ENCODE measurements at regions not wholly inside any gene's neighbourhood (a gene's known extent, or its start where the extent isn't known, plus 50 kb on each side); places are given as distances from the start of the nearest gene placed in this dataset.
"Not testable (repeated sequence)": the region's sequence is repeated elsewhere in the genome, so short reads cannot be mapped to it uniquely, and the experiment has no call there.

DNA sequence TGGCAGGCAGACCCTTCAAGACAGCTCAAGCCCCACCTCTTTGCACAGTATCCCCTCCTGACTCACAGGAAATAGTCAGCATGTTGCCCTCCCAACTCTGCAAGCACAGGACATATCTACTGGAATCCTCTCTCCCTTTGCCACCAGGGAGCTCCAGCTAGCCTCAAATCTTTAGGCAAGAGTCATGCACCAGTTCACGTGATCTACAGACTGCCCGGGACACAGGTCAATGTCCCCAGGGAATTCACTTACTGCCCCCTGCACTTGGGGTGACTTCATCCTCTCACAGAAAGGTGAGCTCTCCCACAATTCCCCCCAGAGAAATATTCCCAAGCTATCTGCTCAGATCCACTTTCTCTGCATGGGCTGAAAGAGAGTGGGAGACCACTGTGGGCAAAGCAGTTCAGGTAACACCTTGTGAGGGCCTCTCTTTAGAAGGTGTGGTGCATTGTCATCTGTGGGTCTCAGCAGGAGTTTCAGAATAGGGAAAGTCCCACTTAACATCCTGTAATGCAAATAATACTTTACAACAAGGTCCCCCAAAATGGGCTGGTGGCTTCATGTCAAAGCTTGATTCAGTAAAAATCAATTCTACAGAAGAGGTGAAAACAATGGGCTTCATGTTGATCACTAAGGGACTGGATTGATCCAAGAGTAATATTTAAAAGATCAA, 129.9 kb downstream of the NOC3L start:
- DNase-seq = no peak

DNA sequence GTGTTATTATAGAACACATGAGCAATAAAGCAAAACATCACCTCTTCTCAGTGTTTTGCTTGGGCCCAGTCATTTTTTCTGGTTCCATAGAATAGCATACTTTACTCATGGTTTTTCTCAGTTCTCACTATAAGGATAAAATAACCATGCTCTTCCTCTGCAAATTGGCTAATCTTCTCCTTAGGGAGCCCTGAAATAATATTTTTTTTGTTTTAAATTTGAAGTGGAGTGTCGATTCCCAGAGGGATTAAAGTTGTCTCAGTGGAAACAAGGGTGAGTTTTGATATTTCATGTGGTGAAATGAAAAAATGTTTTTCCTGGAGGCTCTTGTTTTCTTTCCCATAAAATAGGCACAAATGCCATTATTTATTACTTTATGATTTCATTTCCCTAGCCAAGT, 127.3 kb downstream of the NOC3L start:
- DNase-seq = no peak

DNA sequence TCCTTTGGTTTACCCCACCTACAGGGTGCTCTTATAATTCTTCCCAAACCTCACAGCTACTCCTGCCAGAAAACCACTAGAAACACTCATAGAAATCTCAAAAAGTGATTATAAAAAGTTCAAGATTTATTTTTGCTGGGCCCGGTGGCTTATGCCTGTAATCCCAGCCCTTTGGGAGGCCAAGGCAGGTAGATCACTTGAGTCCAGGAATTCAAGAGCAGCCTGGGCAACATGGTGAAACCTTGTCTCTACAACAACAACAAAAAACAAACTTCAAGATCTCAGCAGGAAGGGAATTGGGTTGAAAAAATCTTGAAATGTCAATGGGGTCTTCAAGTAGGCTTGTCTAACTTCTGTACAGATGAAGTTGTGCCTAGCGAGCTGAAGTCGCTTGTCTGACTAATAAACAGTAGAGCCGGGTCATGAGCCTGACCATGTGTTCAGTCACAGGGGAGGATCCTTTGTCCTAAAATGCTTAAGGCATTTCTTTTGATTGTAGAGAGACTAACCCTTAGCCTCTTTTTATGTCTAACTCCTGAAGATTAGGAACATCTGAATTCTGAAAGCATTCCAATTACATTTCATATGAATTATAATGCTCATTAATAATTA, 124.6 kb downstream of the NOC3L start:
- DNase-seq = no peak

DNA sequence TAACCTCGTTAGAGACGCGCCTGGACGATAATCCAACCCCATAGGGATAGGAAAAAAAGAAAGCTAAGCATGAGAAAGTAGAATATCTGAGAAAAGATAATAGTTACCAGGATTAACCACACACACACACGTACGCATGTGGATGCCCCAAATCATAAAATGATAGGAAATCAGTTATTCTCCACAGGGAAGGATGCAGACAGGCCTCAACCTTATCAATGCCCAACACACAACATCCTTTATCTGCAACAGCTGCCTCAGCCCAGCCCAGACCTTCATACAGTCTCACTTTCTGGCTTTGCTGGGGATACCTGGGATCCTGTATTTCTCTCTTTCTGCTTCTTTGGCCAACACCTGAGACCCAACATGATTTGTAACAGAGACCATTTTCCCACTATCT, 123.0 kb downstream of the NOC3L start:
- no peak for DNase-seq

DNA sequence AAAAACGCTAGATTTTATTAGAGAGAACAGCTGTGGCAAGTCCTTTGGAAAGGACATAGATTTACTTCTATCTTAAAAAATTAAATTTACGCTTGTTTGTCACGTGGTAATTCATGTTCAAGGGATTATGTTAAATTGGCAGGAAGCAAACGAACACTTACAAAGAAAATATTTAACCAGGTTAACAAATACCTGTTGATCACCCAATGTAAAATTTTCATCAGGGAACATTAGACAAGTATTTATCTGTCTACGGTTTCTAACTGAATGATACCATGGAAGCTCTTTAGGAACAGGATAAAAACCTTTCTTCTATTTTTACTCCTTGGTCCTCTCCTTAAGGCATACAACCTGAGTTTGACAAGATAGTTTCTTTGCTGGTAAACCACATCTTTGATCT, 122.2 kb downstream of the NOC3L start:
- no peak for DNase-seq

DNA sequence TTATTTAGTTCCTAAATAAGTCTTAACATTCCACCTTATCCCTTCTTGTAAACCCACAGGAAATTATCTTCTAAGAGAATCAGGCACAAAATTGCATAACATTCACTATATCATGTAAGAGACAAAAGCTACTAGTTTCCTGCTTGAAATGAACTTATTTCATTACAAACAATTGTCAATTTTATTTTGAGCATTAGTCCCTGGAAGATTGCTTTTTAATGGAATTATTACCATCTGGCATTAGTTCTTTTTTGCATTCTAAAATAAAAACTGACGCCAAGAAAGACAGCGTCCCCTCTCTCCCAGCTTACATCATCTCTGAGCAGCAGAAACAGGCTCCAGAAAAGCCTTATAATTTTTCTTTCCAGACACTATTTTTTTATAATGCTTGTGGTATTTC, 121.8 kb downstream of the NOC3L start:
- no peak for DNase-seq

DNA sequence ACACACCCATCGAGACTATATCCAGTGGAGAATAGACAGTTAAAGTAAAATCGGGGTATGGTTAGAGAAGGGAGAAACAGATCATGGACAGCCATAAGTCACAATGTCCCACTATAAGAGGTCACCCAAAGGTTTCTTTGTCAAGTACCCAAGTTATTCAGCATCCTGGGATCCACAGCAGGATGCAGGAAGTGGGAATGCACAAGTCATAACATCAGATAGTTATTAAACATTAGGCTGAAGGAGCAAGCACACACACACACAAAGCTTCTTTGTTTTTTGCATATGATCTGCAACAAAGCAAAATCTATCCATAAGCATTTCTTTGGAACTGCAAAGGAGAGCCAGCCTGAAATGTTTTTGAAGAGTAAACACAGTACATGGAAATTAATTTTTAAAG, 111.6 kb downstream of the NOC3L start:
- DNase-seq = no peak

DNA sequence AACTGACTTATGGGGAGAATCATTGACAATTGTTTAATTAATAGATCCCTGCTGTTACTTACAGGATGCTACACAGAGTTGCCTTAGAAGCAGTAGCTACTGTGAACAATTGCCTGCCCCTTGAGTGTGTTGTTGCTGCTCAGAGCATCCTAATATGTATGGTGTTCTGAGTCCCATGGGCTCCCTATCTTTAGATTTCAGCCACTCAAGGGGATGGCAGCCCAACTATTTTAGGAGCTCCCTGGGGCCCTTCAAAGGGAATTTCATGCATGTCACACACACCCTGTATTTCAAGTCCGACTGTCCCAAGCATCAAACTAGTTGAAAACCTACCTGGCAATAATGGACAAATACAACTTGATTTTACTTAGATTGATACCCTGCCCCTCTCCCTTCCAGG, 111.2 kb downstream of the NOC3L start:
- no peak for DNase-seq

DNA sequence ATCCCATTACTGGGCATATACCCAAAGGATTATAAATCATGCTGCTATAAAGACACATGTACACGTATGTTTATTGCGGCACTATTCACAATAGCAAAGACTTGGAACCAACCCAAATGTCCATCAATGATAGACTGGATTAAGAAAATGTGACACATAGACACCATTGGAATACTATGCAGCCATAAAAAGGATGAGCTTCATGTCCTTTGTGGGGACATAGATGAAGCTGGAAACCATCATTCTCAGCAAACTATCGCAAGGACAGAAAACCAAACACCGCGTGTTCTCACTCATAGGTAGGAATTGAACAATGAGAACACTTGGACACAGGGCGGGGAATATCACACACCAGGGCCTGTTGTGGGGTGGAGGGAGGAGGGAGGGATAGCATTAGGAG, 105.3 kb downstream of the NOC3L start:
- DNase-seq = not testable (repeated sequence)

DNA sequence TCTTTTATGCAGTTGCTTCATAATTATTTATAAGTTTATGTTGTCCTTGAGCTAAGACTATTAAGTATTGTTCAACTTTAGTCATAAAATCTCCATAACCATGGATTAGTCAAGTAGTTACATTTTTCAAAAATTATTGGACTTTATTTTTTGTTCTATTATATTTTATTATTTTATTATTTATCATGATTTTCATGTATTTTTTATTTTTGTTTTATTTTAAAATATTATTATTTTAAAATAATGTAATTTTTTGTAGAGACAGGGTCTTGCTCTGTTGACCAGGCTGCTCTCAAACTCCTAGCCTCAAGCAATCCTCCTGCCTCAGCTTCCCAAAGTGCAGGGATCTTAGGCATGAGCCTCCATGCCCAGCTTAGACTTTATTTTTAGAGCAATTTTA, 102.3 kb downstream of the NOC3L start:
- DNase-seq = no peak

DNA sequence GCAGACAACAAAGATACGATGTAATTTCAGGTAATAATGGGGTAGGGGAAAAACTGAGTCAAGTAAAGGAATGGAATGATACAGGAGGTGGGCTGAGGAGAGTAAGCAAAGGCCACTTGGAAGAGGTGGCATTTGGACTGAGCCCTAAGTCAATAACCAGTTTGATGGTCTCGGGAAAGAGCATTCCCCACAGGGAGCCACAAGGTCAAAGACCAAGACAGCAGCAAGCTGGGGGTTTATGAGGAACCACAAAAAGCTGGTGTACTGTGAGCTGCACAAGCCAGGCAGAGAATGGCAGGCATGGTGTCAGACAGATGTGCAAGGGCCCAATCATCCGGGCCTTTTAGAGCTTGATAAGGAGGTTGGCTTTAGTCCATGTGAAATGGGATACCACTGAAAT, 98.7 kb downstream of the NOC3L start:
- no peak for DNase-seq

DNA sequence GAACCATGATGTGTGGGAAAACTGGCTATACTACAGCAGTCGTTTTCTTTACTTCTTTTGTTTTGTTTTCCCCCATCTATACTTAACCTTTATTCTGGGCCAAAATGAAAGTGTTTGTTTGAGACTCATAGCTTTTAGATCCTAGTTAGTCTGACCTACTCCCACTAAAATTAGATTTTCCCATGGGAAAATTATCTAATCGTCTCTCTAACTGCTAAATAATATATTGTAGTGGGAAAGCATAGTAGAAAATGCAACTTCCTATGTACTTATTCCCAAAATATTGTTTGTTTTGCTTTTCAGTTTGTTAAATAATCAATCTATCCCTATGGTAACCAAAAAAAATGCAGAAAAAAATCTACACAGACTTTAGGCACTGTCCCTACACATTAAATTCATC, 96.6 kb downstream of the NOC3L start:
- no peak for DNase-seq

DNA sequence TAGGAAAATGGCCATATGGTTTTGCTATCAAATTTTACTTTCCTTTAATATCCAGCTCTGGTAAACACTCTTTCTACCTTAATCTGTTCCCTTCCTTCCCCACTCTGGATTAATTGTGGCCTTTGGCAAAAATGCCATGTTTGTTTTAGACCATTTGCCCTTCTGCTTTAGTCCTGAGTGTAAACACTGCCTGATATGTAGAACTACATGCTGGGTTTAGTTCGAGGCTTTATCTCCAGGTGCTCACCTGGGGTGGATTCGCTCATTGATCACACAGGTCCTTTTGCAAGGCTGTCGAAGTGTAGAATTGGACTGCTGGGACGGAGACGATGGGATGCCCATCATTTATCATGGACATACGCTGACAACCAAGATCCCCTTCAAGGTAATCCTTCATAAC, 94.1 kb downstream of the NOC3L start:
- no peak for DNase-seq

DNA sequence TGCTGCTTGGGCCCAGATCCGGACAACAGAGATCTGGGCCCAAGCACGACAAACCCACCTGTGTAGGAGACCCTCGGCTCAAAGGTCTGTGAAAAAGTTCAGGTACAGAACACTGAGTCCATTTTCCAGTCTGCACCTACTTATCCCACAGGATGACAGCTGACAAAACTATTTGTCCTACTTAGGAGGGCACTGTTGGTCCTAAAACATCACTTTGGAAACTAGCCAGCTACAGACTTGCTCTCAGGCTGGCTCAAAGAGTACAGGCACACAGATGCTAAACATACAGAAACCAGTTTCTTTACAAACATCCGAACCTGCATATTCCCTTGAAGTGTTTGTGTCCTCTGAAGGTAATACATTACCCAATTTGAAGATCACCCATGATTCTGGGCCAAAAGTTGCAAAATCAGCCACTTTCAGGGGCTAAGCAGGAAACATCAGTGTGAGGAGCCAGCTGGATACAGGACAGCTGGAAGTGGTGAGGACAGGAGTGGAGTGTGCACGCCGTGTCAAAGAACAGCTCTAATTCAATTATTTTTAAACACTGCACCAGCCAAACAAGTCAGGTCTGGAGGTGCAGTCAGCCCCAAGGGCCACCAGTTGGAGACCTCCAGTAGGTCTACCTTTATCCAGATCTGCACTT, 88.5 kb downstream of the NOC3L start:
- peak in 1 of 2 experiments; percentile 2 for DNase-seq

DNA sequence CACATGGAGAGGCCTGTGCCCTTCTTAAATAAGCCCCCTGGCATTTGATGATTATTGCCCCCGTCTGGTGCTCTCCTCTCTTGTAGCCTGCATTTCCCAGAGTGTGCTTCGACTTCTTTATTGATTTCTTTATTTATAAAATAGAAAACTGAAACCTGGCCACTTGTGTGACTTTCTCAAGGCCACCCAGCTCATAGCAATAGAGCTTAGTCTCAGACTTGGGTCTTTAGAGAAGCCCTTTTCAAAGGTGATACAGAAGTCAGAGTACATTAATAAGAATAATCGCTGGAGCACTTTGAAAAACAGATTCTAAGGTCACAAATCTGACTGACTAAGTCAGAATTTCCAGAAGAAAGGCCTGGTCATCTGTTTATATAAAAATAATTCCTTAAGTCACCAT, 86.6 kb downstream of the NOC3L start:
- DNase-seq = no peak

DNA sequence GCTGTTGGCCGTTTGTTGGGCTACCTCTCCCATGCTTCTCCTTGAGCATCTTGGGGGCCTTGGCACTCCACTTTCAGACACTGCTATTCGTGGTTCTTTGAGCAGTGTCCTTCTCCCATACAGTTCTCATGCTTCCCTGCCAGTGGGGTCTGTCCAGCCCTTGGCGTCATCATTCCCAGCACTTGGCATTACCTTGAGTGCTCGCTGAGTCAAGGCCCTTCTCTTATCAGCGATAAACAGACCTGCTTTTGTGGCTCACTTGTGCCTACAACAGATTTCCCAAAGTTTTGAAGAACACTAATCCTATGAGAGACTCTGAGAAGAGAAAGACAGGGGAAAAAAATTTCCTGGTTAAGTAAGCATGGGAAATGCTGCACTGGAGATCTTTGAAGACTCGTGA, 85.3 kb downstream of the NOC3L start:
- DNase-seq = no peak

DNA sequence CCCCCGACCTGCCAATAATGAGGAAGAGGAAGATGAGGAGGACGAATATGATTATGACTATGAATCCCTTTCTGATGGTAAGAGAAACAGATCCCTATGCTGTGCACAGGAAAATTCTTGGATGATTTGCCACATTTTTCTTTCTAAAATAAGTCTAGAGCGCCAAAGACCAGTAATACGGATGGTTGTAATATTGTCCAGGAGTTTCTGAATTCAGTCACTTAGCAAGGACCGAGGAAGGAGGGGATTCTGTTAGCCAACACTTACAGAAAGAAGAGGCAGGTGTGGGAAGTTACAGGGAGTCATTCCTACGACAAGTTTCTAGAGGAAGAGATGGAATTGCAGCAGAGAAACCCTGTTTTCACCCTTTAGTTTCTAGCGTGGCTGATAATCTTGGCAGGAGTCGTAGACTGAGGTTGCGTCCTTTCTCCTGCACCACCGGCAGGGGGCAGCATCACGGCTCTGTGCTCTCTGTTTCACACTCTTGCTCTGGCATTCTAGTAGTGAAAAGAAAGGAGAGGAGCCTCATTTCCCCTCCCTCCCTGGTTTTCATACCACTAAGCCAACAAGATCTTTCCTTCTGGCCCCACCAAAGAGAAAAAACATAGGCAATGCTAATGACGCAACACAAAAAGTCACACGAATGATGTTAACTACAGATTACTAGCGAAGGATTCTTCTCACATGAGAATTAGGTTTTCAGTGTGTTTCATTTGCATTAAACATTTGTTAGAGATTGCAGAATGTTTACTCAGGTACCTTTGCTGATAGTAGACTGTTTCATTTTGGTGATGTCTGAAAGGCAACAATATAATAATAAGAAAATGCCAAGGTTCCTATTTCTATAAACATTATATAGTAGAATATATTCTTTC, 82.7 kb downstream of the NOC3L start:
- peak in 1 of 2 experiments; percentile 49 for DNase-seq

DNA sequence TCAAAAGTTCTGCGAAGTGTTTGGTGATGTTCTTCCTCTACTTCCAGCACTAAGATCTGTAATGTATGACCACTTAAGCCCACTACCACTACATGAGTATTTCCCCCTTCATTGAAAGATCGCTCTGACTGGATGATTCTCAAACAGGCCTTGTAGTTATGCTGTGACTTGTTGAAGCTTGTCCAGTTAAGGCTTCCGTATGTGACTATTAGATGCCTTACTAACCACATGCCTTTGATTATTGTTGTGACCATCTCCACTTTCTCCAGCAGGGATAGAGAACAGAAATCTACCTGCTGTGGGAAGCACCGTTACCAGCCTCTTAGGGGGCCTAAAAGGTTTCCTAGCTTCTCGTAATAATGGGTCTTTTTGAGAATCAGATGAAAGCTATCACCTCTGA, 81.1 kb downstream of the NOC3L start:
- no peak for DNase-seq

DNA sequence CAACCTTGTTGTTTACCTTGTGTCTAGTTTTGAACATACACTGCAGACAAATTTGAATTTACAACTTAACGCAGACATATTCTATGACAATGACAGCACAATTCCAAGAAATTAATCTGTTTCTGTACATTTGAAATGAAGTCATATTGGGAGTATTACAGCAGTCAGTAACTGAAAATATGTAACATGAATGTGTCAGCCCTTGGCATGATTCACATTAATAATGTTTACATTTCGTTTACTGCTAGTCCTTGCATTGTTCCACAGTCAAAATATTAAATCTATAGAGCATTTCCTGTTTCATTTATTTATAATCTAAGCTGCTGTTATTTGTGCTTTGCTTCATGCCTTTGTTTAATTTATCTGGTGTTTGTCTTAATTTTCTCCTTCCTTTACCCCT, 80.4 kb downstream of the NOC3L start:
- no peak for DNase-seq
